GM18498 (cell line): ENCODE measurements at regions not wholly inside any gene's neighbourhood (a gene's known extent, or its start where the extent isn't known, plus 50 kb on each side); places are given as distances from the start of the nearest gene placed in this dataset.

ENCODE experiments used
- ATAC-seq: cut with Tn5 transposase; IDR thresholded peaks from one replicate; pipeline ENCODE4 v1.9.1; 2021; ENCODE audit warnings: mild to moderate bottlenecking, moderate library complexity; ENCODE audit not compliant: unreplicated experiment

DNA sequence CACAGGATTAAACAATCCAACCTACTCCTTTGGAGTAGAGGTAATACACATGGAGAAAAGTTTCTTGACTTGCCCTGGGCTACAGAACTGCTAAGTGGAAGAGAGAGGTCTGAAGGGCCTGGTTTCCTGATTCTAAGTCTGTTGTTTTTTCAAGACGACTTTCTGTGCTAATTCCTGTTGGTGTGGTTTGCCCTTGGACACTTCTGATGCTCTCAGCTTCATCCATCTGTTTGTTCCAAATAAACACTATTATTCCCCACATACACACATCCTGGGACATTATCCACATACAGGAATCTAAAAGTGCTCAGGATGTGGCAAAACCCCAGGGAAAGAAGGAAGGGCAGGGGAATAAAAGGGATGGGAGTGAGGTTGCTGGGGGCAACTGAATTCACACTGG is 393.5 kb upstream of the TBL1XR1 start:
- no peak for ATAC-seq

DNA sequence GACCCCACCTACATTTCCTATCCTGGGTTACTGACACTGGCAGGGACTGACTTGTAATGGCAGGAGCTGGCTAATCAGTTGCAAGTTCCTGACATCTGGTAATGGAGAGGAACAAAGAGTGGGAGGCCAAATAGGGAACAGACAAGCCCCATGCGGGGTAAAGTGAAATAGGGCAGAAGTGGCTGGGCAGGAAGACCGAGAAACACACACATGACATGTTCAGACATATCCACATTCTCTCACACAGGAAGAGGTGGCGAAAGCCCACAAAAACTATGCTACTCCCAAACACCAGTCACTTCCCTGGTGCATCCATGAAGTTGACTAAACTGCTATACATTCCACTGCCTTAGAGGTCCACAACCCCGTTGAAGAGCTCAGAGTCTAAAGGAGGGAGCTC is 394.1 kb upstream of the TBL1XR1 start:
- peak; percentile 83 for ATAC-seq

DNA sequence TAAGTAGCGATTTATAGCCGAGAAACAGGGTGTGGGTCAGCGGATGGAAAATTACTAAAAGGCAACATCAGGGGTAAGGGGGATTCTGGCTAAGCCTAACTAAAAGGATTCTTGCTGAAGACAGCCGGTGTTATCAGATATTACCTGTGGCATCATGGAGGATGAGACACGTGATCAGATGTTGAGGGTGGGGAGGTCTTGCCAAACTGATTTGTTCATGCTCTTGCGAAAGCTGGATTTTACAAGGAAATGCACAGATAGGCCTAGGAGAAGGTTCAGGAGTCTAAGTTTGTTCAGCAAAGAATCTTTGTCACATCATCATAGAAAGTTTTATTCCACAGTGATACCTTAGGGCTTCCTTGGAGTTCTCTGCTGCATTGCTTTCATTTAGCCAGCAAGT is 396.8 kb upstream of the TBL1XR1 start:
- ATAC-seq, result no peak

DNA sequence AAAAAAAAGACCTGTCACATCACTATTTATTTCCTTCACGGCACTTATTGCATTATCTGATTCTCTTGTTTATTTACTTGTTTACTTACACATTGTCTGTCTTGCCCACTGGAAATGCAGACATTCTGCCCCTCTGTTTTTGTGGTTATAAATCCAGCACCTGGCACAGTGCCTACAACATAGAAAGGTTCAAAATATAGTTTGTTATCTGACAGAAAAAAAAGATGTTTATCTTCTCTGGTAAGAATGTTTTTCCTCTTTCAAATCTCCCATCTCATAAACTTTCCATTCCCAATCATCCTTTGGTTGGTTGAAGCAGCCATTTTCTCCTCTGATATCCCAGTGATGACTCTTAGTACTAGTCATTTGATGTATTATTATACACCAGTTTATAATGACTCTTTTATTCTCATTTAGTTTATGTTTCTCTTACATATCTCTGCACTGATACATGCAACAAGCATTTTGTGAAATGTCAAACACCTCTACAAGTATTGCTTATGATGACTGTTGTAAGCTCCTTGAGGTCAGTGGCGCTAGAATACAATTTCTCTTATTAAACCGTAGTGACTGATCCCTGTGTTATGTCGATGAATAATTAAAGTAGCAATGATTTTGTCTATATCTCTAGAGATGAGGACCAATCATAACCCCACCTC is 398.4 kb upstream of the TBL1XR1 start:
- ATAC-seq, result no peak

DNA sequence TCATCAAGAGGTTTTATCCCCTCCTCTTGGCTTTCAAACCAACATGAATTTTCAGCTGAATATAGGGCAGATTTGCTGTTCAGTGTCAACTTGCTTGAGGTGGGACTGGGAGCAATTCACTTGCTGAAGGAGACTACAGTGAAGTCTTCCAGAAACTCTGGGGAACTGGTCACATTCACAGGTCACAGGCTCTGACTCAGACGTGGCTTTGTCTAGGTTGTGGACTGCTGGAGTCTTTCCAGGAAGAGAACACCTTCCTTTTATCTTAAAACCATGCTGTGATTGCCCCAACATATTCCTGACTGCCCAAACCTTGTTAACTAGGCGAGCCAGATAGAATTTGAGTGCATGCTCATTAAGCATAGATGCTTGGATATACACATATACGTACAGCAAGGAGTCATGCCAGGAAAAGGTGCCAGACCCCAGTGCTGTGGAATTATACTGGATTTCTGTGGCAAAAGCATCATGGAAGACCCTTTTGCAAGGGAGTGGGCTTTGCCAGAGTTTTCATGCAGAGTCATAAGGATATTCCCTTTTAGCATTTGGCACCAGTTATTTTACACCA is 399.1 kb upstream of the TBL1XR1 start:
- no peak for ATAC-seq

DNA sequence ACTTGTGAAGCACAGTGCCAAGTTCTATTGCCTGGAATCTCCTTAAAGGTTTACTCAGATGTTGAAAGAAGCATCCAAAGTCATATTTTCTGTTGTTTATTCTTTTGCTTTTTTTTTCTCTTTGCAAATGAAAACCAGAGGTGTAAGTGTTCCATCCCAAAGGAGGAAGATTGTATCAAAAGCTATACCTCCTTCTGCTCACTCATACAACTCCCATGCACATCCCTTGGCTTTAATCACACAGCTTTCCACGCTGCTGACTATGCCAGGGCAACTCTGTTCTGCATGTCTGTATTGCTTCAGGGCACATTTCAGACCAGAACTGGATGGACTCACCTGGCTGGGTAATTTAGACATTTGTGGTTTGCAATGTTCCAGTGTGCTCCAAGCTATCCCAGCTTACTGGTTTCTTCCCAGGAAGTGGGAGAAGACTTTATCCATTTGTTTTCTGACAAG is 399.6 kb upstream of the TBL1XR1 start:
- no peak for ATAC-seq

DNA sequence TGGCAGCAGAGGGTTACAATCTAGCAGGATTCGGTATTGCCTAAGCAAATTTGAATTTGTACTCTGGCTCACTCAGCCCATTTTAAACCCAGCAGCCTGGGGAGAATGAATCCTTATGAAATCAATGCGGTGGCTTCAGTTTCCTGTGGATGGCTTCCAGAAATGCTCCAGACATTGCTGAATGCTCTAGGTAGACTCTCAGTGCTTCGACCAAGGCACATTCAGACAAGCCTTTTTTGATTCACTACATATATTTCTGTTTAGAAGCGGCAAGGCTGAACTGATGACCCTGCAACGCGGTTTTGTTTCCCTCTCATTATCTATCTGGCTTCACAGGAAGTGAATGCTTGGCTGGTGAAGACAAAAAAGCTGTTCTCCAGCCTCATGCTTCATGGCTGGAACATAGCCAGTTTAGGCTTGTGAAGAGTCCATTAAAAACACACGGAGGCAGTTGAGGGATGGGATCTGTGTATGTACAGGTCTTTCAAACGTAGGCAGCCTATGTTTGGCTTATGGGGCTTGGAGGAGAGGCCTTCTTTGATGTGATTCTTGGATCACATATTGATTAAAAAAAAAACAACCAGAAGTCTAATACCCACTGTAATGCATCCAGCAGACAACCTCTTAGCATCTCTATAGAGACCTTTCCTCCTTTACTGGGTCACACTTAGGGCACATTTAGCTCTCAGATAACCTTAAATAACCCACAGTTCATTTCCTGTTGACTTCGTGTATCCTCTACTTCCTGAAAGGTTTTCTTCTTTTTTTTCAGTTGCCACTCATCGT is 400.2 kb upstream of the TBL1XR1 start:
- peak; percentile 78 for ATAC-seq

DNA sequence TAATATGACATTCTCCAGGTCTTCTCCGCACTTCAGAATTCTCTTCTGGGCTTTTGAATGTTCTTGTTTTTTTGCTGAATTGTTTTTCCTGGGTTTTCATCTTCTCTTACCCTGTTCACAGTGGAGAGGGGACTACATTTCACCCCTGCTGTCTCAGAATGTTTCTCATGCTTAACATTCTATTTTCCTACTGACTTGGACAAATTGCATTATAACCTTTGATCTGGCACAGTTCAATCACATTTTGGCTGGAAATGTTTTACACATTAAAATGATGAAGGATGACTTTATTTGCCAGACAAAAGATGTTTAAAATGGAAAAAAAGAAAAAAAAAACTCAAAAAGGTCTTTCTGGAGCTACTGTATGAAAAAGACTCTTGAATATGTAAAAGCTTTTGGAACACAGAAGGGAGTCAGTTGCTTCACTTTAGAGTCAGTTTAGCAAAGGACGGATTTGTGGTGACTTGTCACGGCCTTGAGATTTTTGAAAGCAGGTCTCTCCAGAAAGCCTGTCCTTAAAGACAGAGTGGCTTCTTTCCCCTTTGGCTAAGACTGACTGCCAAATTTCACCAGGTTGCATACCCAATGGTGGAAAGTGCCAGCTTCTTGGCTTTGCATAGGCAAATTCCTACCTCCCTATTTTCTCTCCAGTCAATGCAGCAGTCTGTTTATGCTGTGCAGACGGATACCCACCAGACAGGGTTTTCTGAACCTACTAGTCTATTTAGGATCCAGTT is 401.0 kb upstream of the TBL1XR1 start:
- ATAC-seq, result no peak

DNA sequence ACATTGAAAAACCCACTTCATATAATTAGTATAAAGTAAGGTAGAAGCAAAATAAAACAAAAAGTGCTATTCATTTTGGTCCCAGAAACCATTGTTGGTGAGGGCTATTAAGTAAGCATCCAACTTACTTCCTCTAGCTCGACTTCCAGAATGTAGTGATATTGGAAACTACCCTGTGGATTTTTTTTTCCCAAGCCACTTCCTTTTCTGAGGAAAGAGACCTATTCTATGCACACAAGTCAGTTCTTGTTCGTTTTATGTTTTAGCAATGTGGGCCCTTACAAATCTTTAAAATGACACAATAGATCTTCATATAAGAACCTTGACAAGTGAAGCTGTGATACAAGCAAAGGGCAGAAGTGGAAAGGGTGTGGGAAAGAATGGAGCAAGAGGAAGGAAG is 402.0 kb upstream of the TBL1XR1 start:
- ATAC-seq, result no peak

DNA sequence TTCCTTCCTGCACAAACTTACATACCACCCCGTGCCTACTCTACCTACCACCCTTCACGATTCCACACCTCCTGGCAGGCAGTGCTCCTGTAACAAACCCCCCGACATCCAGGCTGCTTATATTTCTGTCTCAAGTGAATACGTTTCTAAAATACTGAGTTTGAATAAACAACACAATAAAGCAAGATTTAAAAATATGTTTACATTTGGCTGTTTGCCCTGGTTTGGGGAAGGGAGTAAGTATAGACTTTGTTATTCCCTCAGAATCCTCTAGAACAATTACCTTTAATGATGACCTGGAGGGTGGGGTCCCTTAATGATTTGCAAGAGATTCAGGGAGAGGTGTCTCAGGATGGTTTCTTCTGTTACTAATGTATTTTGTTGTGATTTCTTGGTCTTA is 402.6 kb upstream of the TBL1XR1 start:
- ATAC-seq, result no peak

DNA sequence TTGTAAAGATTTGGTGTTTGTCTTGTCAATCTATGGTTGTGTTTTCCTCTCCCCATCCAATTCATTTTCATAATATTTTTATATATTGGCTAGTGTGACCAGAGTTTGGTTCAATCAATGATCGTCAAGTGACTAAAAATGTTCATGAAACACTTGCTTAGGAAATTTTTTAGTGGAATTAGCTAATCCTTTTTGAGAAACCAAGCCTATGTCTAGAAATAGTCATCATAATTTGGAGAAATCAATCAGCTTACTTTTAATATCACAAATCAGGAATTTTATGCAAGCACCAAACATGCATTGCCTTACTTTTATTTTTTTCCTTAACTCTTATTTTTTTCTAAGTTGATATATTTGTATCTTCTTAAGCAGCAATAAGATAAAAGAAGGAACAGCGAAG is 403.1 kb upstream of the TBL1XR1 start:
- no peak for ATAC-seq

DNA sequence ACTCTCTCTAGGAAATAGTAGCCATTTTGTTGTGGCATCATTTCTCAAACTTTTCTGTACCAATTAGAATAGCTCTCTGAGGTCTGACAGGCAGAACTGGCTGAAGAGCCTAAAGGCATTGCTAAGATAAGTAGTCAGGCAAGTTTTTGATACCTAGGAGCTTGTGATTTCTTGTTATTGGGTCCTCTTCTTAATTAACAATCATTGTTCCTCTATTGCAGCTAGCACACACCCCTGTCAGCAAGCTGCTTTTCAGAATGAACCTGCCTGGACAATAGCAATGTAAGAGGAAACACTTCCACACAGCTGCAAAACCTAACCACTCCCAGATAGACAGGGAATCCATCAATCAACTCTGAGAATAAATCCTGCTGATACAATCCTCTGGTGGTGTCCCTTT is 403.9 kb upstream of the TBL1XR1 start:
- ATAC-seq, result no peak

DNA sequence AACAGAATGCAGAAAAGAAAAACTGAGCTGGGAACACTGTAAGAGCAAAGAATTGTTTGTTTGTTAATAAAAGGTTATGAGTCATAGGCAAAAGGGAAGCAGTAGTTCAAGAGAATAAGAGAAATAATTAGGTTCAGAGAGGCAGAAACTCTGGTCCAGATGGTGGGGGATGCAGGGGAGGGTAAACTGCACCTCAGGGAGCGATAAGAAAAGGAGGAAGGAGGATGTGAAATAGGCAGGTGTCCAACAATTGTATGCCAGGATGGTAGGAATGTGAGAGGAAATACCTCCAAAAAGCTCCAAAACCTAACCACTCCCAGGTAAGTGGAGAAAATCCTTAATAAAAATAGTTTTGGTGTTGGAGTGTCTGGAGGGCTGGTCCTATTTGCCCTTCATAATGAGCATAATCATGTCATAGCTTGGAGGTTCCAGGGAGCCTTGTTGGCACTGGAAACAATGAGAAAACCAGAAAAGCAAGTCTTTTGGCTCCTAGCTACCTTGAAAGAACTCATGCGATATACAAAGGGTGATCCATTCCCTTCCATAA is 405.4 kb upstream of the TBL1XR1 start:
- peak; percentile 5 for ATAC-seq

DNA sequence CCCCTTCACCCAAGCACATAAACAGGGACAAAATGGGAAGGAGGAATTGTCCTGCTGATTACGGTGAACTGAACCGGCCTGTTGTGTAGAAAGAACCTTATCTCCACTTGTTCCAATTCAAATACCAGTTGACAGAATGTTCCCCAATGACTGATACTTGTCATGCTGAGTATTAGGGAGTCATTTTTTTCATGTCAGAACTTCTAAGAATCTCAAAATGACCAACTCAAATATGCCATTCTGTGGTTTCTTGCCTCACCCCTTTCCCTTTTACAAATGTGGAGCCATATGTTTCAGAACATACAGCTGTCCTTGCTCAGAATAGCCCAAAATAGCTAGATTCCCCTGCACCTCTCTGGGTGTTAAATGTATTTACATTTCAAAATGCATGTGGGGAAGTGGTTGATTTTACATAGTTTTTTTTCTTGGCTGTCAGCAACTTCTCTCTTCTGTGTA is 405.9 kb upstream of the TBL1XR1 start:
- ATAC-seq, result peak; percentile 63

DNA sequence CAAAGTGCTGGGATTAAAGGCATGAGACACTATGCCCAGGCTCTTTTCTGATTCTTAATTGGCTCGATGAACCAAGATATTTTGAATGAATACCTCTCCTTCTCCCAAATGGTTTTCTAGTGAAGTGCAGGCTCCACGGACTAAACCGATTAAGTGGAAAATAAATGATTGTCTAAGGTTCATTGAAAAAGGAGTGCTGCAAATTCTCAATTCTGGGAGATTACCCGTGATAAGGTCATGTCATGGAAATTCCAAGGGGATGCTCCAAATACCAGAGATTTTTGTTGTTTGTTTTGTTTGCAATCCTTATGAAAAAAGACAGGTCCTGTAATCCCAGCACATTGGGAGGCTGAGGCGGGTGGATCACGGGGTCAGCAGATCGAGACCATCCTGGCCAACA is 406.9 kb upstream of the TBL1XR1 start:
- ATAC-seq, result no peak

DNA sequence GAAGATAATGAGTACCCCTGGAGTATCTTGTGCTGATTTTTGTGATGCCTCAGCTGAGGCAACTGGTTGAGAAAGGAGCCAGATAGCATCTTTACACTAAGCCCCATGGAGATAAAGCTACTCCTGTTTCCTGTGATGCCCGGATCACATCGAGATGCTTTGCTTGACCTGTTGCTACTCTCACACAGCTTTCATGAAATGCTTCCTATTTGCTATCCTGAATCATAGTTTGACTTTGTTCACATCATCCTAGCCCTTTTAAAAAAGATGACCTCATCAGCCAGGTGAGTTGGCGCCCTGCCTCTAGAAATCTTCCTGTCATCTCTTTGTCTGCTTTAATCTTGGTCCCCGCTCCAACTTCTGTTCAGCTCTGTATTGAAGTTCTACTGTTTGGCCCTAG is 409.6 kb upstream of the TBL1XR1 start:
- no peak for ATAC-seq

DNA sequence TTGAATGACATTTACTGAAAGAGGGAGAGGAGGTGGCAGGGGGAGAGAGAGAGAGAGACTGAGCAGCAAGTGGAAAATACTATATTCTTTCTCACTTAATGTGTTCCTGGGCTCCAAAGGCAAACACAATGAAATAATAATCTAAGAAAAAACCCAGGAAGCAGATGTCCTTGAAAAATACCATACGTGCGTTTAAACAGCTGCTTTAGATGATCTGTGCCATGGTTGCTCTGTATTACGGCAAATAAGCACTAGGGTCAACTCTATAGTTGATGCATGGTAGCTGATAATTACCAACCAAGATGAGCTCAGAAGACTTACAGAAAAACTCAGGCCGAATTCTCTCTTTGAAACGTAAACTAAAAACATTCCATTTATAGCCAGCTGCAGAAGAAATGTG is 410.3 kb upstream of the TBL1XR1 start:
- ATAC-seq, result no peak

DNA sequence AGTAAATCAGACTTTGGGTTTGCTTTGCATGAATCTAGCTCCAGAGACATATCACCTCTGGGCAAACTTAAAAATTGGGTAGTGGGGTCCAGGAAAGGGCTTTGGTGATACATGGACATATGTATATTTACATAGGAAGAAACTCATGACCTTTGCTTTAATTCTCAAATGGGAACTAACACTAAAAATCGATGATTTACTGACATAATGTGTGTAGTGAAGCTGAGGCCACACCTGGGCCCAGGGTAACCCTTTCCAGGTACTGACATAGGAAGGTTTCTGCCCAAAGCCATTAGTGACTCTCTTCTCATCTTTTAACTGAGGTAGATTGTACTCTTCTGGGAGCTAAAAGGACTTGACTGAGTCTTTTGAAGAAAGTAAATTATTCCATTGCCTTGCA is 411.2 kb upstream of the TBL1XR1 start:
- ATAC-seq, result no peak

DNA sequence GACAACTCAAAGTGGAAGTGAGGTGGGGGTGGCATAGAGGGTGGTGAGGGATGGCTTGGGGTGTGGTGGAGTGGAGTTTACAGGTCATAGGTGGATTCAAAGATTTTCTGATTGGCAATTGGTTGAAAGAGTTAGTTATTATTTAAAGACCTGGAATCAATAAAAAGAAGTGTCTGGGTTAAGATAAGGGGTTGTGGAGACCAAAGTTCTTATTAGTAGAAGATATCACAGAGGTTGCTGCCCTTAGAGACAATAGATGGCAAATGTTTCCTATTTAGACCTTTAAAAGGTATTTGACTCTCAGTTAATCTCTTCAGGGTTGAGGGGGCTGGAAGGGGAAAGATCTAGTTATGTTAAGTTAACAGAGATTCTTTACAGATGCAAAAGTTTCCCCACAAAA is 412.3 kb upstream of the TBL1XR1 start:
- no peak for ATAC-seq

DNA sequence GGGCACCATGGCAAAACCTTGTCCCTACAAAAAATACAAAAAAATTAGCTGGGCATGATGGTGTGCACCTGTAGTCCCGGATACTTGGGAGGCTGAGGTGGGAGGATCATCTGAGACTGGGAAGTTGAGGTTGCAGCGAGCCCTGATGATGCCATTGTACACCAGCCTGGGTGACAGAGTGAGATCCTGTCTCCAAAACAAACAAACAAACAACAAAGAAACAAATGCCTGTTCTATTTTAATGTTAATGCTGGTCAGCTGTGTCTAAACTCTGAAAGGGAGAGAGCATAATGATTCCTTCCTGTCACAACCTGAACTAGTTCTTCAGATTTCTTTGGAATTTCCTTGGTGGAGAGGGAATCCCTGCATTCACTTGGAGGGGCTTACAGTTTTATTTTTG is 413.0 kb upstream of the TBL1XR1 start:
- ATAC-seq, result no peak
